HG02943 (cell line): ENCODE measurements at regions not wholly inside any gene's neighbourhood (a gene's known extent, or its start where the extent isn't known, plus 50 kb on each side); places are given as distances from the start of the nearest gene placed in this dataset.

ENCODE experiments used
- ATAC-seq: cut with Tn5 transposase; IDR thresholded peaks from one replicate; pipeline ENCODE4 v1.9.1; 2021; ENCODE audit warnings: mild to moderate bottlenecking, low read depth, moderate library complexity; ENCODE audit not compliant: unreplicated experiment

GRCh38 chr2:133927894-133928293 lies 326.0 kb upstream of the MGAT5 start:
- no peak for ATAC-seq

GRCh38 chr2:133936096-133936495 lies 317.8 kb upstream of the MGAT5 start:
- no peak for ATAC-seq

GRCh38 chr2:133936601-133937000 lies 317.3 kb upstream of the MGAT5 start:
- ATAC-seq: no peak

GRCh38 chr2:133937669-133938068 lies 316.2 kb upstream of the MGAT5 start:
- ATAC-seq: no peak

- no peak for ATAC-seq
Measured at GRCh38 chr2:133940134-133940533, 313.7 kb upstream of the MGAT5 start.

- ATAC-seq: no peak
Measured at GRCh38 chr2:133941666-133942065, 312.2 kb upstream of the MGAT5 start.

GRCh38 chr2:133942398-133942797 lies 311.5 kb upstream of the MGAT5 start:
- ATAC-seq: no peak

GRCh38 chr2:133943108-133943507 lies 310.8 kb upstream of the MGAT5 start:
- ATAC-seq: no peak

- ATAC-seq: no peak
Measured at GRCh38 chr2:133945089-133945488, 308.8 kb upstream of the MGAT5 start.

- no peak for ATAC-seq
Measured at GRCh38 chr2:133947057-133947456, 306.8 kb upstream of the MGAT5 start.

- no peak for ATAC-seq
Measured at GRCh38 chr2:133948610-133949290, 305.1 kb upstream of the MGAT5 start.

GRCh38 chr2:133949595-133949994 lies 304.3 kb upstream of the MGAT5 start:
- ATAC-seq: no peak

- no peak for ATAC-seq
Measured at GRCh38 chr2:133951209-133951608, 302.7 kb upstream of the MGAT5 start.

GRCh38 chr2:133952420-133952819 lies 301.5 kb upstream of the MGAT5 start:
- no peak for ATAC-seq

GRCh38 chr2:133952896-133953295 lies 301.0 kb upstream of the MGAT5 start:
- ATAC-seq: no peak

GRCh38 chr2:133953524-133953923 lies 300.3 kb upstream of the MGAT5 start:
- ATAC-seq: peak; percentile 77

- no peak for ATAC-seq
Measured at GRCh38 chr2:133954636-133955035, 299.2 kb upstream of the MGAT5 start.

- no peak for ATAC-seq
Measured at GRCh38 chr2:133955169-133955568, 298.7 kb upstream of the MGAT5 start.

- ATAC-seq: no peak
Measured at GRCh38 chr2:133956434-133956935, 297.4 kb upstream of the MGAT5 start.

GRCh38 chr2:133957724-133958480 lies 296.0 kb upstream of the MGAT5 start:
- no peak for ATAC-seq

GRCh38 chr2:133959066-133959465 lies 294.8 kb upstream of the MGAT5 start:
- no peak for ATAC-seq
